Keratinocyte (primary cell): ENCODE measurements at regions not wholly inside any gene's neighbourhood (a gene's known extent, or its start where the extent isn't known, plus 50 kb on each side); places are given as distances from the start of the nearest gene placed in this dataset.

Experiments used
- DNase-seq: peaks from one replicate; pipeline ENCODE4 v3.0.0-alpha.2; 2011; ENCODE audit warnings: low read depth, missing footprints, low spot score
- FAIRE-seq: peaks from 2 replicates; lab custom pipeline; 2011; peaks lifted over from hg19 to GRCh38; lab: Jason Lieb, UNC
- H2AFZ ChIP-seq: 2 replicates; pipeline ENCODE4 v1.6.0; 2012; ENCODE audit warnings: low read length, control low read depth, inconsistent platforms; ENCODE audit not compliant: control insufficient read depth
- H3K27ac ChIP-seq: 2 replicates; pipeline ENCODE4 v1.5.1; 2011; ENCODE audit warnings: low read length; ENCODE audit not compliant: control insufficient read depth, insufficient read depth
- H3K27me3 ChIP-seq: 3 replicates; pipeline ENCODE4 v1.6.0; 2011; ENCODE audit warnings: low read length; ENCODE audit not compliant: control insufficient read depth, insufficient read depth; ENCODE audit errors: extremely low read depth
- H3K36me3 ChIP-seq, 2 experiments: 2 replicates in 1 of 2; 3 replicates in 1 of 2; pipeline ENCODE4 v1.5.1; 2011; ENCODE audit warnings: low read length in 2 of 2, mild to moderate bottlenecking in 1 of 2; ENCODE audit not compliant: control insufficient read depth in 2 of 2, insufficient read depth in 2 of 2; ENCODE audit errors: extremely low read depth in 1 of 2
- H3K4me1 ChIP-seq: 3 replicates; pipeline ENCODE4 v1.5.1; 2011; ENCODE audit warnings: low read length; ENCODE audit not compliant: control insufficient read depth, insufficient read depth; ENCODE audit errors: extremely low read depth
- H3K4me2 ChIP-seq: 3 replicates; pipeline ENCODE4 v1.6.0; 2011; ENCODE audit warnings: low read depth, low read length; ENCODE audit not compliant: control insufficient read depth, insufficient read depth; ENCODE audit errors: extremely low read depth
- H3K4me3 ChIP-seq, 3 experiments: fragments of 200-600 bp in 1 of 3; sonication (generic) in 1 of 3; 2 replicates in 2 of 3; 3 replicates in 1 of 3; pipeline ENCODE4 v1.5.1; 2011 to 2016; ENCODE audit warnings: low read length in 3 of 3, mild to moderate bottlenecking in 3 of 3, control low read depth in 2 of 3, inconsistent platforms in 1 of 3, low read depth in 1 of 3, mixed read lengths in 1 of 3, mixed run types in 1 of 3, moderate library complexity in 1 of 3; ENCODE audit not compliant: control insufficient read depth in 2 of 3, insufficient read depth in 2 of 3; ENCODE audit errors: extremely low read depth in 1 of 3
- H3K79me2 ChIP-seq: 2 replicates; pipeline ENCODE4 v1.6.0; 2012; ENCODE audit warnings: low read length; ENCODE audit not compliant: control insufficient read depth, insufficient read depth
- H3K9ac ChIP-seq: 3 replicates; pipeline ENCODE4 v1.6.0; 2011; ENCODE audit warnings: low read length; ENCODE audit not compliant: control insufficient read depth, insufficient read depth; ENCODE audit errors: extremely low read depth
- H3K9me1 ChIP-seq: 3 replicates; pipeline ENCODE4 v1.6.0; 2011; ENCODE audit warnings: low read length; ENCODE audit not compliant: control insufficient read depth, insufficient read depth; ENCODE audit errors: extremely low read depth
- H3K9me3 ChIP-seq: 2 replicates; pipeline ENCODE4 v1.5.1; 2012; ENCODE audit warnings: low read depth, low read length; ENCODE audit not compliant: control insufficient read depth
- H4K20me1 ChIP-seq: 3 replicates; pipeline ENCODE4 v1.6.0; 2011; ENCODE audit warnings: low read length; ENCODE audit not compliant: control insufficient read depth, insufficient read depth; ENCODE audit errors: extremely low read depth
- CTCF ChIP-seq, 3 experiments: IDR thresholded peaks in 1 of 3; conservative IDR thresholded peaks in 1 of 3; optimal IDR thresholded peaks in 1 of 3; 2 replicates in 2 of 3; 3 replicates in 1 of 3; pipeline versions ENCODE3 to v1.5.1; 2011; ENCODE audit warnings: low read length in 3 of 3, mild to moderate bottlenecking in 3 of 3, moderate library complexity in 2 of 3, control low read depth in 1 of 3, inconsistent platforms in 1 of 3; ENCODE audit not compliant: insufficient read depth in 2 of 3; ENCODE audit errors: extremely low read depth in 1 of 3
- EZH2 ChIP-seq: IDR thresholded peaks from one replicate; pipeline ENCODE4 v1.6.1; 2012; ENCODE audit warnings: inconsistent platforms, mild to moderate bottlenecking, low read length, moderate library complexity
- dilution Hi-C: fragments of 300-500 bp; cut with MboI; formaldehyde crosslinking; loops from one replicate; pipeline ENCODE4 v1.7.0; 2020; ENCODE audit warnings: low sequenced_read_pairs; ENCODE audit not compliant: extremely low pct_ligation_motif_present

- dilution Hi-C loops: no loop called here
- no peak overlapping the region for H2AFZ ChIP-seq
- H3K27ac ChIP-seq: no peak overlapping the region
- H3K4me3 ChIP-seq: no peak overlapping the region
- no peaks in the 10 kb centered on the region for H3K4me1 ChIP-seq
- no peaks in the 10 kb centered on the region for H3K79me2 ChIP-seq
- no peak overlapping the region for H3K4me2 ChIP-seq
- H3K9me1 ChIP-seq: no peaks in the 10 kb centered on the region
- DNase-seq (no peak), FAIRE-seq (no peak)
- no peak overlapping the region for H3K9ac ChIP-seq
- no peaks in the 10 kb centered on the region for H3K36me3 ChIP-seq
- no peaks in the 10 kb centered on the region for H4K20me1 ChIP-seq
- TF ChIP-seq CTCF (optimal IDR thresholded peaks at IDR 0.05 in 1 of 3, IDR thresholded peaks at IDR 0.05 in 1 of 3, conservative IDR thresholded peaks at IDR 0.05 in 1 of 3; ENCODE audit: extremely low read depth in 1 of 3, insufficient read depth in 2 of 3, low read length in 3 of 3) (no peak), EZH2 (no peak)
- no peaks in the 10 kb centered on the region for H3K9me3 ChIP-seq
- H3K27me3 ChIP-seq: no peaks in the 10 kb centered on the region
Measured at GRCh38 chr5:21165344-21165743, 1177.3 kb upstream of the CDH18 start.

GRCh38 chr5:21164425-21164824, 1176.4 kb upstream of the CDH18 start:
- dilution Hi-C loops: no loop called here

More at GRCh38 chr5:21164425-21164824, 1176.4 kb upstream of the CDH18 start:
- Histone ChIP-seq H3K4me1 (no peaks in the 10 kb centered on the region), H3K79me2 (no peaks in the 10 kb centered on the region), H2AFZ (no peak overlapping the region), H3K9me1 (no peaks in the 10 kb centered on the region), H3K4me2 (no peak overlapping the region), H4K20me1 (no peaks in the 10 kb centered on the region), H3K9ac (no peak overlapping the region), H3K27me3 (no peaks in the 10 kb centered on the region), H3K4me3 (no peak overlapping the region), H3K36me3 (no peaks in the 10 kb centered on the region), H3K9me3 (no peaks in the 10 kb centered on the region), H3K27ac (no peak overlapping the region)
- DNase-seq (no peak), FAIRE-seq (no peak)
- TF ChIP-seq EZH2 (no peak), CTCF (optimal IDR thresholded peaks at IDR 0.05 in 1 of 3, IDR thresholded peaks at IDR 0.05 in 1 of 3, conservative IDR thresholded peaks at IDR 0.05 in 1 of 3; ENCODE audit: extremely low read depth in 1 of 3, insufficient read depth in 2 of 3, low read length in 3 of 3) (no peak)
